Tongue (tissue), 1 donor: ENCODE measurements at regions not wholly inside any gene's neighbourhood (a gene's known extent, or its start where the extent isn't known, plus 50 kb on each side); places are given as distances from the start of the nearest gene placed in this dataset.

Experiments
- DNase-seq: peaks from one replicate; pipeline ENCODE4 v3.0.0-alpha.2; 2015

GRCh38 chr16:79751471-79752184, 151.1 kb upstream of the MAF start:
- DNase-seq: peak; percentile 84

DNA sequence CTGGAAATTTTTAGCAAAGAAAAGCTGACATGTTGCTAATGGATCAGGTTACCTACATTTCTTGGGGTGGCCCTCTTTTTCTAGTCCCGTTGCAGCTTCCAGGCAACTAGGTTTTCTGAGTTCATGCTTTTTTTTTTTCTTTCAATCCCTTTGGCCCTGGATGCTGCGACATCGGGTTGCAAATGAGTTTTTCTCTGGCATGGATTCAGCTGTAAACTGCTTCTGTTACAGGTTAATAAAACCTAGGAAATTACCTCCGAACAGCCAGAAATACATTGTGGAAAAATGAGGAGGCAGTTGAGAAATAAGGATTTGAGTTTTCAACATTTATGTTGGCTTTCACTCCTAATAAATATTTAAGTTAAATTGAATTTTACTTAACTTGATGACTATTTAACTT, 149.8 kb upstream of the MAF start:
- DNase-seq: no peak

- DNase-seq: no peak
Observed at GRCh38 chr16:79748629-79749028, 148.1 kb upstream of the MAF start.

GRCh38 chr16:79747688-79748087, 147.2 kb upstream of the MAF start:
- no peak for DNase-seq

GRCh38 chr16:79740252-79740651, 139.7 kb upstream of the MAF start:
- DNase-seq: no peak

GRCh38 chr16:79735271-79735670, 134.7 kb upstream of the MAF start:
- DNase-seq: no peak

DNA sequence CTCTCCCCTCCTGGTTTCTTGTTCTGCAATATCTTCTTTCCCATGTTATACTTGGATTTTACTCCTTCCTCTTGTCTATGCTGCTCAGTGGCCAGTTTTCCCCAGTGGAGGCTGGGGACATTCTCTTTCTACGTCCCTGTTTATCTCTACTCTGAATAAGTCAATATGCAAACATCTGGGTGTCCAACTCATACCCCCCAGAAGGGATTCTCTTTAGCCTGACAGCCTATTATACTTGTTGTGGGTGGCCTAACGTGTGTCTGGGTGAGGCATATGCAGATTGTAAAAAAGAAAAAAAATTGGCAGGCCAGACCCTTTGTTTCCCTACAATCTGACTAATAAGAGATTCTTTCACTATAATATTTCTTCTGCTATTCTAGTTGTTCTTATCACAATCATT, 134.2 kb upstream of the MAF start:
- DNase-seq: no peak

DNA sequence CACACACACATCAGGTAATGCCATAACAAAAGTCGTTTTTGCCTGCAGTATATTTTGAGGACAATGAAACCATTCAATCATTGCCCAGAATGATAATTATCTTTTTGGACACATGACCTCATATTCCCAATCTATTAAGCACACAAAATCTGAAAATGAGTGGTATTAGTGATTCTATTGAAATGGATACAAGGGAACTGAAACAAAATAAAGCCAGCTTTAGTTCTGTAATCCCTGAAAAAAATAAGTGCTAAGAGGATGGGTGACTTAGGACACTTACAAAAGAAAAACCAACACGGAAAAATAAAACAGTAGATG, 128.3 kb upstream of the MAF start:
- DNase-seq: no peak

GRCh38 chr16:79728048-79728922, 127.7 kb upstream of the MAF start:
- no peak for DNase-seq

- no peak for DNase-seq
Observed at GRCh38 chr16:79726902-79727301, 126.4 kb upstream of the MAF start.

DNA sequence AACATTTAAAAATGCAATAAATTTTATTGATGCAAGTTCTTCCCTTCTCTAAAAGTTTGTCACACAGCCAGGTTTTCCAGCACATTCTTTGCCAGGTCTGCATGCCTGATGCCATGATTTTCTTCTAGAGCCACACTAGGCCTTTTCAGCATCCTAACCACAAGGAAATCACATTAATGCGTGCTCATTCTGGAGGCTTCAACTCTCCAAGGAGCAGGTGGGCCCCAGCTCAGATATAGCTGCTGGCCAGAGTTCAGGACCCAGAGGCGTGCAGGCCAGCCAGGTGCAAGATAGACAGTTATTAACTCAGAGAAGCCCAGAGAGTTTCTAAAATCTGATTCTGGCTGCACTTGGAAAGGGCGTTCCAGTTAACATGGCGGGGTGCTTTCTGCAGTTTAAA, 124.5 kb upstream of the MAF start:
- DNase-seq: peak; percentile 17

GRCh38 chr16:79723583-79724168, 123.1 kb upstream of the MAF start:
- DNase-seq: no peak

DNA sequence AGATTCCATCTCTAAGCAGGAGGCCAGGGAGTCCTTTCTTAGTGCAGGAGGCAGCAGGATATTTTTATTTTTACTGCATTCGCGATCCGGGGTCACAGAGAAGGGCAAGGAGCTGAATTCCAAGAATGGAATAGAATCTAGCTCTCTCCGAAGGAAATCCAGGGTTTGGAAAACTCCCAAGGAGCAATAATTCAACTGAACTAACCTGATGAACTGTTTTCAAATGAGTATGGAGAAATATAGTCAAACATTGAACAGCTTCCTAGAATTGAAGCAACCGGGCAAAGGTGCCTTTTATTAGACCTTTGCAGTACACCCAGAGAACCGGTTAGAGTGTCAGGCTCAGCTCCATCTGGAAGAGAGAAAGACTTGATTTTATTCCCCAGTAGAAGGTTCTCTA, 120.7 kb upstream of the MAF start:
- peak; percentile 28 for DNase-seq

GRCh38 chr16:79717333-79718137, 117.0 kb upstream of the MAF start:
- peak; percentile 27 for DNase-seq

- DNase-seq: no peak
Observed at GRCh38 chr16:79716645-79717332, 116.3 kb upstream of the MAF start.

DNA sequence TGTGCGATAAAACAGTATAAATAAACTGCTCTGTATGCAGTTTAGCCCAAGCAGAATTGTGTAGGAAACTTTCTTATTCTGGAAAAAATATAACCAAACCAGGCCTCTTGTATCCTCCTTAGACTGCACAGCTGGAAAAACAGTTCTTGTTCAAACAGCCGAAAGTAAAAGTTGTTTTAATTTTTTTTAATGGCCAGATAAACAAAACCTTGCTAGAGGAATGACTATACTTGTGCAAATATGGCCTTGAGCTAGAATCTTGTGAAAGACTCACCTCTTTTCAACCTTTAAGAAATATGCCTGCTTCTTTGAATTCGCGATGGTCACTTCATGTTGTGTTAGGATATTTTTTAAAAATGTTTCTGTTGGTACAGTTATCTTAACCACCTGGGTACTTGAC, 114.5 kb upstream of the MAF start:
- DNase-seq: peak; percentile 50

- no peak for DNase-seq
Observed at GRCh38 chr16:79714440-79714839, 113.9 kb upstream of the MAF start.

GRCh38 chr16:79713609-79714309, 113.2 kb upstream of the MAF start:
- DNase-seq: no peak

GRCh38 chr16:79712276-79712675, 111.7 kb upstream of the MAF start:
- DNase-seq: no peak

- DNase-seq: no peak
Observed at GRCh38 chr16:79707876-79708275, 107.3 kb upstream of the MAF start.

DNA sequence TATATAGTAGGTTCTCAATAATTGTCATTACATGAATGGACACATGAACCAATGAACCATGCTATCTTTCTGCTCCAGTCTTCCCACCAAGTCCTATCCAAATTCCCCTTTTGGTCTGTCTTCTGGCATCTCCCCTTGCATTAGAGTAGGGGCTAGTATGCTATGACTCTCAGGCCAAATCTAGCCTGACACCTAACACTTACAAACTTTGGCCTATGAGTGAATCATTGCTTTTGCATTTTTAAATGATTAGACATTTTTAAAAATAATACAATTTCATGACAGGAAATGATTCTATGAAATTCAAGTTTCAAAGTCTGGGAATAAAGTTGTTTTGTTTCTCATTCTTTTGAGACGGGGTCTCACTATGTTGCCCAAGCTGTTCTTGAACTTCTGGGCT, 102.5 kb upstream of the MAF start:
- DNase-seq: no peak
